ENCODE measurements at regions not wholly inside any gene's neighbourhood (a gene's known extent, or its start where the extent isn't known, plus 50 kb on each side); places are given as distances from the start of the nearest gene placed in this dataset.

DNA sequence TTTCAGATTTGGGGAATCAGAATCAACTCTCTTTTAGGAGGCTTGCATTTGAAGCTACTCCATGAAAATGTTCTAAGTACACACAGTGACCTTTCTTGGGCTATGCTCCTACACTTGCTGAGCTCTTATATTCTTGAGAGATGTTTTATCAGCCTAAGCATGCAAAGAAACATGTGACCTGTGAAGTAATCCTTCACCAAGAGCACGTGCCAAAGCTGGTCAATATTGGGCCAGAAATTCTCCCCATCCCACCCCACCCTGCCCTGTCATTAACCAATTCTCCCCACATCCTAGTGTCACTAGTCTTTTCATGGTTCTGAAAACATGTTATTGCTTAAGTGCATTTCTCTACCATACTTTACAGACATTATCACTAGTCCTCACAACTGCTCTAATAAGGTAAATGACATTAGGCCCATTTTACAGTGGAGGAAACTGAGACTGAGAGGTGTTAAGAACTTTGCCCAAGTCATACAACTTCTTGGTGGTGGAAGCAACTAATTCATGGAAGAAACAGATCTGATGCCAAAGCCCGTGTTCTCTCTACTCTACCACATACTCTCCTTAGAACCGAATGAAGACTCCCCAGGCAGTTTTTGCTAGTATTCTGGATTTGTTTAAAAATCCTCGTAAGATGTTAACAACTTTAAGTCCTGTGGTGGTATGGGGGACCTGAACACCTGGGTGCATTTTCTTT lies 200.6 kb downstream of the PTEN start:
- TF ChIP-seq RAD21 (IDR thresholded peaks at IDR 0.05; ENCODE audit: low read depth) (no peak), YY1 (IDR thresholded peaks at IDR 0.05; ENCODE audit: low read depth) (no peak)
- TF ChIP-seq, protein P1, sequence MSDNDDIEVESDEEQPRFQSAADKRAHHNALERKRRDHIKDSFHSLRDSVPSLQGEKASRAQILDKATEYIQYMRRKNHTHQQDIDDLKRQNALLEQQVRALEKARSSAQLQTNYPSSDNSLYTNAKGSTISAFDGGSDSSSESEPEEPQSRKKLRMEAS (IDR thresholded peaks at IDR 0.05), result no peak

Data from Ishikawa (cell line).